AG10803 (cell line): ENCODE measurements at regions not wholly inside any gene's neighbourhood (a gene's known extent, or its start where the extent isn't known, plus 50 kb on each side); places are given as distances from the start of the nearest gene placed in this dataset.

Experiments used
- DNase-seq: peaks from one replicate; pipeline ENCODE4 v3.0.0; 2010; ENCODE audit warnings: low read depth
- H3K4me3 ChIP-seq: 2 replicates; pipeline ENCODE4 v1.5.1; 2011; ENCODE audit warnings: mild to moderate bottlenecking, low read length, control low read depth
- TF ChIP-seq, protein P1 (sequence below): conservative IDR thresholded peaks from 2 replicates; pipeline ENCODE4 v1.5.1; 2011; ENCODE audit warnings: mild to moderate bottlenecking, low read length, control low read depth, inconsistent platforms

DNA sequence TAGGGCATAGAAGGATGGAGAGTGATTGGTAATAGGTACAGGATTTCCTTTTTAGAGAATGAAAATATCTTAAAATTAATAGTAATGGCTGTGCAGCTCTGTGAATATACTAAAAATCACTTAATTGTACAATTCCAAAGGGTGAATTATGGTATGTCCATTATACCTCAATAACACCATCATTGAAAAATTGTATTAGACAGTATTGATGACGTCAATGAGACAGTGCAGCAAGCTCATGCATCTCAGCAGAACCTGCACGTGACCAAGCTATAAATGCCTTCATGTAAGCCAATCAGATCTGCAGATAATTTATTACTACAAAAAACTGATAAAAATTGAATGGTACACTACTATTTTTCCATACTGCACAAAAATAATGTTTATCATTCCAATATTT, 354.4 kb upstream of the CDH19 start:
- TF ChIP-seq, protein P1, sequence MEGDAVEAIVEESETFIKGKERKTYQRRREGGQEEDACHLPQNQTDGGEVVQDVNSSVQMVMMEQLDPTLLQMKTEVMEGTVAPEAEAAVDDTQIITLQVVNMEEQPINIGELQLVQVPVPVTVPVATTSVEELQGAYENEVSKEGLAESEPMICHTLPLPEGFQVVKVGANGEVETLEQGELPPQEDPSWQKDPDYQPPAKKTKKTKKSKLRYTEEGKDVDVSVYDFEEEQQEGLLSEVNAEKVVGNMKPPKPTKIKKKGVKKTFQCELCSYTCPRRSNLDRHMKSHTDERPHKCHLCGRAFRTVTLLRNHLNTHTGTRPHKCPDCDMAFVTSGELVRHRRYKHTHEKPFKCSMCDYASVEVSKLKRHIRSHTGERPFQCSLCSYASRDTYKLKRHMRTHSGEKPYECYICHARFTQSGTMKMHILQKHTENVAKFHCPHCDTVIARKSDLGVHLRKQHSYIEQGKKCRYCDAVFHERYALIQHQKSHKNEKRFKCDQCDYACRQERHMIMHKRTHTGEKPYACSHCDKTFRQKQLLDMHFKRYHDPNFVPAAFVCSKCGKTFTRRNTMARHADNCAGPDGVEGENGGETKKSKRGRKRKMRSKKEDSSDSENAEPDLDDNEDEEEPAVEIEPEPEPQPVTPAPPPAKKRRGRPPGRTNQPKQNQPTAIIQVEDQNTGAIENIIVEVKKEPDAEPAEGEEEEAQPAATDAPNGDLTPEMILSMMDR, result no peak
- no peak overlapping the region for H3K4me3 ChIP-seq
- no peak for DNase-seq

DNA sequence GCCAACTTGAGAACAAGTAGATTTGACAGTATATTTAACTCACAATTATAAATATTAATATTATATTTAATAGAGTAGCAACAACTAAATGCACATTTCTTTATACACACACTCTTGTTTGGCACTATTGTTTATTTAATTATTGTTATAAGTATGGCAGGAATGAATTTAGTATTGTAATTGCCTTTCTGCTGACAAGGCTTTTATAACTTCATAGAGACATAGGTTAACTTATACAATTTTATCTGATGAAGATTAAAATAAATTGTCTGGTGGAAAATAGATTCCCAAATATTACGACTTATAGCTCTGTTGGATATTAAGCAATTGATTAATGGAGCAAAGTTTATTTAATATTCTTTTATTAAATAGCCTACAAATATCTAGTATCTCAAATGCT, 347.9 kb upstream of the CDH19 start:
- TF ChIP-seq, protein P1, result no peak
- DNase-seq, result no peak
- no peak overlapping the region for H3K4me3 ChIP-seq

DNA sequence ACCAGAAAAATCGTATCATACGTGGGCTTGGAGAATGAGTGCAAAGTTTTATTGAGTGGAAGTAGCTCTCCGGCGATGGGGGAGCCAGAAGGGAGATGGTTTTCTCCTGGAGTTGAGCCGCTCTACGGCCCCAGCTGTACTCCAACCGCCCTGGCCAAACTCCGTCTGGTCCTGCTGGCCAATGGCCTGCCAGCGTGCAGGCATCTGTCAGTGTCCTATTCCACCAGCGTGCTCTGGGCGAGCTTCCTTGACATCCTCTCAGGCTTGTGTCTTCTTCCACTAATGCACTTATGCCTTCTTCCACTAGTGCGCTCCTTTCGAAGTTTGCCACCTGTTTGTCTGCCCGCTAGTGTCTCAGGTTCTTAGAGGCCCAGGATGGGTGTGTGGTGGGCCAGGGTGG, 345.5 kb upstream of the CDH19 start:
- TF ChIP-seq, protein P1, result no peak
- H3K4me3 ChIP-seq, result no peak overlapping the region
- no peak for DNase-seq

DNA sequence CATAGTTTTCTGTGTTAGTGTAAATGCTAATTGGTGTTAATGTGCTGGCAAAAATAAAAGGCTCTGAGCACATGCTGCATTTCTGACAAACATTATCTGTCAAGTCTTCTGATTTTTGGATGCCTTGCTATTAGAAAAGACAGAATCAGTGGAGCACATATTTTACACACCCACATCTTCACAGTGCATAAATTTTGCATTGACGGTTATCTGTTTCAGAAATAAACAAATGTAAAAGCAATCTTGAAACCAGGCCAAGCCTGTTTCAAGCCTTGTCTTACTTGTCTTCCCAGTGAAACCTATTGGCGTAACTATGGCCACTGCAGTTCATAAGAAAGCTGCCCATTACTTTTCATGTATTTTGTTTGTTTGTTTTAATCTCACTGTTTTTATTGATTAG, 333.7 kb upstream of the CDH19 start:
- TF ChIP-seq, protein P1, result no peak
- no peak for DNase-seq
- no peak overlapping the region for H3K4me3 ChIP-seq

DNA sequence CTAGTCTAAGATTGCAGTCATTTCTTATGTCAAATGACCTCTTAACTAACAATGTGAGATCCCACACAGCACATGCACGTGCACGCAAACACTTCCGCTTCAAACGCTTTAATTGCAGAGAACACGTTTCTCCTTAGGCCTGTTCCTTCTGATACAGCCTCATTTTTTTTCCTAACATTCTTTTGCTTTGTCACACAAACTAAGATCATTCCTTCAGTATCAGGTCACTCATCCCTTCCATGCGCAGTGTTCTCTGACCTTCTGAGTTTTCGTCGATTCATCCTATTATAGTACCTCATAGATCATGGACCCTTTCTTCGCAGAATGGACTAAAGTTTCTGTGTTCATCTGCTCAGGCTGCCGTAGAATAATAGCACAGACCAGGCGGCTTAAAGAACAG, 327.1 kb upstream of the CDH19 start:
- TF ChIP-seq, protein P1, result no peak
- DNase-seq, result no peak

DNA sequence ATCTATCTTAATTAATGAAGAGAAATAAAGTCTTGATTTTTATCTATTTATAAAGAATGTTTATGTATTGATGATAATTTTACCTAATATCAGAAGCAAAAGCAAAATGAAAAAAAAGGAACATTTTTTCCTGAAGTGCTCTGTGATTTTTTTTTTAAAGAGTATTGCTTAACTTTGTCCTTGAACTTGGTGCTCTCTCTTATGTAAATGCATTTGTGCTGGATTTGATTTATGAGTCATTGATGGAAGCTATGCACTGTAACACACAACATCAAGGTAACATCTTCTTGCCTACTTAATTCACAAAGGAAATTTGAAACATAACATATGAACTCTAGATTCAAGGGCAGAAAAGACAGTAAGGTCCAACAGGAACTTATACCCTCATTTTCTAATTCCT, 312.9 kb upstream of the CDH19 start:
- DNase-seq, result no peak
- TF ChIP-seq, protein P1, result no peak

More for the DNA sequence above, 327.1 kb upstream of the CDH19 start:
- no peak overlapping the region for H3K4me3 ChIP-seq

DNA sequence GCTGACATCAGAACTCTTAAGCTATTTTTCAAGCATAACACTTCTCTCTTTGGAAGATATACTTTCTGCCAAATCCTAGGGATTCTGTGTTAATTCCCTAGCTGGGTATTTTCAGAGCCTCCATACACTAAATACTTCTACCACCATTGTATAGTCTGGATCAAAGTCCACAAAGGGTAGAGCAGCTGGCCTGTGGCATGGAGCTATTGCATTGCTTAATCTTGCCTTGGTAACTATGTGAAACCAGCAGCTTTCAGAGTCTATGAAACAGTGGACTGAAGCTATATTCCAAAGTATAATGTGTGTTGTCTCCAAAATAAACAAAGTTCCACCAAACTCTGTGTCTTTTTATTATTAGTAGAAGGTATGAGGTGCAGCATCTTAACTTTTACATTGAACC, 296.9 kb upstream of the CDH19 start:
- TF ChIP-seq, protein P1, result no peak
- no peak overlapping the region for H3K4me3 ChIP-seq
- no peak for DNase-seq

More for the DNA sequence above, 312.9 kb upstream of the CDH19 start:
- no peak overlapping the region for H3K4me3 ChIP-seq
